ENCODE measurements at regions not wholly inside any gene's neighbourhood (a gene's known extent, or its start where the extent isn't known, plus 50 kb on each side); places are given as distances from the start of the nearest gene placed in this dataset.

GRCh38 chr6:133701633-133702331, 187.1 kb upstream of the TCF21 start:
- no peak for TF ChIP-seq CTCF (IDR thresholded peaks at IDR 0.05; ENCODE audit: extremely low read depth, insufficient read depth, missing control alignments)
- in situ Hi-C loops (cut with MboI; ENCODE audit: low pct_unique_long_range_greater_than_20kb, low sequenced_read_pairs, unreplicated experiment), result no loop called here
- DNase-seq (ENCODE audit: low spot score), result no peak

DNA sequence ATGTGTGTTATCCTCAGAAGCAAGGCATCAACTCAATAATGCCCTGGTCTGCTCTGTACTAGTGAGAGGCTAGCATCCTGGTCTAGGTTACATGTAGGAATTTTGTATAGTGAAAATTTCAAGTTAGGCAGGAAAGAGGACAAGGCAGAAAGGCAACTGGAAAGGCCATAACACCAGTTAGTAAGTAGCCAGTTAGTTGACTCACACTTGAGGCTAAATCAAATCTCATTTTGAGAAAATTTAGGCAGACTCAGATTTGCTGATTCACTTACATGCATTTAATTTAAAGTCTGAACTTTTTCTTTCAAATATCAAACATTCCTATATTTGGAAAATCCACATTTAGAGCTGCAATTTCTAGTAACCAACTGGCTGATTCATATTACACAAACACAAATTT, 184.5 kb upstream of the TCF21 start:
- TF ChIP-seq CTCF (IDR thresholded peaks at IDR 0.05; ENCODE audit: extremely low read depth, insufficient read depth, missing control alignments), result no peak
- in situ Hi-C loops (cut with MboI; ENCODE audit: low pct_unique_long_range_greater_than_20kb, low sequenced_read_pairs, unreplicated experiment), result no loop called here
- DNase-seq (ENCODE audit: low spot score), result no peak

DNA sequence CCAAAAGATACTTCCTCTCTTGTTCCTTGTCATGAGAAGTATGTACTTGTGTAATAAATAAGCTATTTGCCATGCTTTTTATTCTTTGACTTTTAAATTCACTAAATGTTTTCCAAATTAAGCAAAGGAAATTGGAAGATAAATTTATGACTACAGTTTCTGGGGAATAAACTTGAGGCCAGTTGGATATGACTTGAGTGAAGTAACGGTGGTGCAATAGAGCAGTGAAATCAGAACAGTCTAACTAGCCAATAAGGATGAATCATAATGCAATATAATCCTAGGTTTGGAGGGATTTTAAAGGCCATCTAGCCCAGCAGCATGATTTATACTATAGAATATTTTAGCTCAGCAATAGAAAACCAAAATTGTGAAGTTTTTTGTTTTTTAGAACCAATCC, 183.8 kb upstream of the TCF21 start:
- no peak for TF ChIP-seq CTCF (IDR thresholded peaks at IDR 0.05; ENCODE audit: extremely low read depth, insufficient read depth, missing control alignments)
- DNase-seq (ENCODE audit: low spot score), result no peak
- in situ Hi-C loops (cut with MboI; ENCODE audit: low pct_unique_long_range_greater_than_20kb, low sequenced_read_pairs, unreplicated experiment), result no loop called here

GRCh38 chr6:133705731-133706130, 183.2 kb upstream of the TCF21 start:
- DNase-seq (ENCODE audit: low spot score), result no peak
- no peak for TF ChIP-seq CTCF (IDR thresholded peaks at IDR 0.05; ENCODE audit: extremely low read depth, insufficient read depth, missing control alignments)
- in situ Hi-C loops (cut with MboI; ENCODE audit: low pct_unique_long_range_greater_than_20kb, low sequenced_read_pairs, unreplicated experiment), result no loop called here

- in situ Hi-C loops (cut with MboI; ENCODE audit: low pct_unique_long_range_greater_than_20kb, low sequenced_read_pairs, unreplicated experiment), result no loop called here
- peak; percentile 4 for DNase-seq (ENCODE audit: low spot score)
- no peak for TF ChIP-seq CTCF (IDR thresholded peaks at IDR 0.05; ENCODE audit: extremely low read depth, insufficient read depth, missing control alignments)
These were observed 181.5 kb upstream of the TCF21 start for GRCh38 chr6:133707456-133707855.

DNA sequence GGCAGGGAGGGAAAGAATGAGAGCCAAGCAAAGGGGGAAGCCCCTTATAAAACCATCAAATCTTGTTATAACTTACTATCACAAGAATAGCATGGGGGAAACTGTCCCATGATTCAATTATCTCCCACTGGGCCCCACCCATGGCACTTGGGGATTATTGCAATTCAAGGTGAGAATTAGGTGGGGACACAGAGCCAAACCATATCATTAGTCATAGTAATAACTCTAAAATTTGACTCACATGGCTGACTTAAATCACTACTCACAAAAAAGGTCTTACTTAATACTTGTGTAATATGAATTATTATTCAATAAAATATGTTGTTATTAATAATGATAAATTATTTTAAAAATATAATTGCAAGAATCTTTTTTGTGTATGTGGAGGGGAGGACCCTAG, 178.1 kb upstream of the TCF21 start:
- no peak for DNase-seq (ENCODE audit: low spot score)
- in situ Hi-C loops (cut with MboI; ENCODE audit: low pct_unique_long_range_greater_than_20kb, low sequenced_read_pairs, unreplicated experiment), result no loop called here
- TF ChIP-seq CTCF (IDR thresholded peaks at IDR 0.05; ENCODE audit: extremely low read depth, insufficient read depth, missing control alignments), result no peak
